DMS153 treated with DMSO at 0.1 percent for 48 hours (cell line): ENCODE measurements at regions not wholly inside any gene's neighbourhood (a gene's known extent, or its start where the extent isn't known, plus 50 kb on each side); places are given as distances from the start of the nearest gene placed in this dataset.
"Not testable (repeated sequence)": the region's sequence is repeated elsewhere in the genome, so short reads cannot be mapped to it uniquely, and the experiment has no call there.

ENCODE experiments used
- DNase-seq: peaks from one replicate; lab custom pipeline; 2025; ENCODE audit not compliant: unreplicated experiment; lab: John Stamatoyannopoulos, UW

GRCh38 chr5:145585443-145586148 is 249.5 kb downstream of the PRELID2 start:
- DNase-seq: no peak

- DNase-seq: no peak
Observed at GRCh38 chr5:145579301-145579700, 255.8 kb downstream of the PRELID2 start.

GRCh38 chr5:145574889-145575573 is 260.1 kb downstream of the PRELID2 start:
- no peak for DNase-seq

GRCh38 chr5:145568581-145568980 is 266.6 kb downstream of the PRELID2 start:
- no peak for DNase-seq

GRCh38 chr5:145562931-145563330 is 272.2 kb downstream of the PRELID2 start:
- no peak for DNase-seq

GRCh38 chr5:145558288-145558687 is 276.9 kb downstream of the PRELID2 start:
- DNase-seq: no peak

- no peak for DNase-seq
Observed at GRCh38 chr5:145557345-145557744, 277.8 kb downstream of the PRELID2 start.

GRCh38 chr5:145554399-145554798 is 280.7 kb downstream of the PRELID2 start:
- DNase-seq: no peak

GRCh38 chr5:145553177-145553576 is 282.0 kb downstream of the PRELID2 start:
- no peak for DNase-seq

- DNase-seq: no peak
Observed at GRCh38 chr5:145551714-145552113, 283.4 kb downstream of the PRELID2 start.

- DNase-seq: no peak
Observed at GRCh38 chr5:145548097-145548496, 287.0 kb downstream of the PRELID2 start.

- no peak for DNase-seq
Observed at GRCh38 chr5:145544401-145544800, 290.7 kb downstream of the PRELID2 start.

GRCh38 chr5:145543968-145544367 is 291.2 kb downstream of the PRELID2 start:
- no peak for DNase-seq

- no peak for DNase-seq
Observed at GRCh38 chr5:145540375-145540774, 294.8 kb downstream of the PRELID2 start.

GRCh38 chr5:145539201-145539600 is 295.9 kb downstream of the PRELID2 start:
- DNase-seq: no peak

- DNase-seq: no peak
Observed at GRCh38 chr5:145536133-145536532, 299.0 kb downstream of the PRELID2 start.

- no peak for DNase-seq
Observed at GRCh38 chr5:145531038-145531734, 304.0 kb downstream of the PRELID2 start.

- DNase-seq: no peak
Observed at GRCh38 chr5:145521523-145521922, 313.6 kb downstream of the PRELID2 start.

GRCh38 chr5:145521066-145521465 is 314.1 kb downstream of the PRELID2 start:
- DNase-seq: no peak

- DNase-seq: no peak
Observed at GRCh38 chr5:145520335-145520734, 314.8 kb downstream of the PRELID2 start.

GRCh38 chr5:145517588-145517987 is 317.6 kb downstream of the PRELID2 start:
- not testable (repeated sequence) for DNase-seq

GRCh38 chr5:145511351-145511750 is 323.8 kb downstream of the PRELID2 start:
- no peak for DNase-seq
